ENCODE measurements at regions not wholly inside any gene's neighbourhood (a gene's known extent, or its start where the extent isn't known, plus 50 kb on each side); places are given as distances from the start of the nearest gene placed in this dataset.

DNA sequence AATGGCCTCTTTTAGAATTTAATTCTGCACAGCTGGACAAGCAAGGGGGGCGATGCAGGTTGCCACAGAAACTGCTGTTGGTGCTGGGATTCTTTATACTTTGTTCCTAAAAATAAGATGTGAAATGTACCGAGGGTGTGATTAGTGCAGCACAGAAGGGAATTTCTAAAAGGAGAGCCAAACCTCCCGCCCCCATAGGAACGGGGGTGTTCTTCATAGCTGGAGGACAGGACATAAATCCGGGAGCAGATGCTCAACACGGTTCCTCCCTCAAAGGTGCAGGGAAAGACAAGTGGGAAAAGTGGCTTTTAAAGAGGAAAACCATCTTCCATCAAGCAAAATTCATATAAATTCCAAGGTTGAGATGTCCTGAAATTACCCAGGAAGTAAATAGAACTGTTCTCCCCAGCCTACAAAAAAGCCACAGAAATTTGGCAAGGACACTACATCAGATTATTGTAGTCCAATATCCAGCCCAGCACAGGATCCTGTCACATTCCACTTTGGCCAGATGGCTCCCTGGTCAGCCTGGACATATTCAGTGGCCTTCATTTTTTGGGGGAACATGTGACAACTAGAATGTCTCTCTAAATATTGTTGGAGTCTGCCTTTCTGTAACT lies 51.4 kb upstream of the TMX1 start:
- H3K36me3 ChIP-seq (replicated peaks in 1 of 2; ENCODE audit: control insufficient read depth in 1 of 2, insufficient read depth in 2 of 2, low read length in 2 of 2): no peaks in the 10 kb centered on the region
- TF ChIP-seq, protein P1, sequence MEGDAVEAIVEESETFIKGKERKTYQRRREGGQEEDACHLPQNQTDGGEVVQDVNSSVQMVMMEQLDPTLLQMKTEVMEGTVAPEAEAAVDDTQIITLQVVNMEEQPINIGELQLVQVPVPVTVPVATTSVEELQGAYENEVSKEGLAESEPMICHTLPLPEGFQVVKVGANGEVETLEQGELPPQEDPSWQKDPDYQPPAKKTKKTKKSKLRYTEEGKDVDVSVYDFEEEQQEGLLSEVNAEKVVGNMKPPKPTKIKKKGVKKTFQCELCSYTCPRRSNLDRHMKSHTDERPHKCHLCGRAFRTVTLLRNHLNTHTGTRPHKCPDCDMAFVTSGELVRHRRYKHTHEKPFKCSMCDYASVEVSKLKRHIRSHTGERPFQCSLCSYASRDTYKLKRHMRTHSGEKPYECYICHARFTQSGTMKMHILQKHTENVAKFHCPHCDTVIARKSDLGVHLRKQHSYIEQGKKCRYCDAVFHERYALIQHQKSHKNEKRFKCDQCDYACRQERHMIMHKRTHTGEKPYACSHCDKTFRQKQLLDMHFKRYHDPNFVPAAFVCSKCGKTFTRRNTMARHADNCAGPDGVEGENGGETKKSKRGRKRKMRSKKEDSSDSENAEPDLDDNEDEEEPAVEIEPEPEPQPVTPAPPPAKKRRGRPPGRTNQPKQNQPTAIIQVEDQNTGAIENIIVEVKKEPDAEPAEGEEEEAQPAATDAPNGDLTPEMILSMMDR (IDR thresholded peaks at IDR 0.05): no peak
- intact Hi-C loops (cut with micrococcal nuclease): no loop called here
- no peaks in the 10 kb centered on the region for H3K9me3 Mint-ChIP-seq
- no peak overlapping the region for H3K27ac ChIP-seq (ENCODE audit: low read depth in 1 of 2, low read length in 2 of 2)
- no peaks in the 10 kb centered on the region for H3K79me2 ChIP-seq (ENCODE audit: insufficient read depth, low read length)
- H3K27me3 ChIP-seq (ENCODE audit: control insufficient read depth in 2 of 2, insufficient read depth in 2 of 2, low read length in 2 of 2): no peaks in the 10 kb centered on the region
- H3K27ac Mint-ChIP-seq: no peak overlapping the region
- H3K4me3 Mint-ChIP-seq: no peak overlapping the region
- 95% methylated on average over 2 of the region's 6 CpGs for WGBS (ENCODE audit: insufficient coverage)
- no peak for DNase-seq
- no peak overlapping the region for H3K4me3 ChIP-seq (replicated peaks in 1 of 3; ENCODE audit: low read depth in 2 of 3, low read length in 3 of 3)
- no peaks in the 10 kb centered on the region for H3K36me3 Mint-ChIP-seq
- H3K4me1 Mint-ChIP-seq: no peaks in the 10 kb centered on the region
- peaks cover 0 to 2% (median 0%) of the 10 kb centered on the region in 3 donors for H3K27me3 Mint-ChIP-seq (ENCODE audit: low read depth in 3 of 3)
- H4K20me1 ChIP-seq (ENCODE audit: insufficient read depth, low read length): no peaks in the 10 kb centered on the region
- H3K9ac ChIP-seq (ENCODE audit: insufficient read depth, low read length, poor library complexity, severe bottlenecking): no peak overlapping the region
- no peaks in the 10 kb centered on the region for H3K4me1 ChIP-seq (ENCODE audit: control insufficient read depth in 1 of 2, insufficient read depth in 2 of 2, low read length in 2 of 2)
- H3K9me3 ChIP-seq (replicated peaks in 1 of 2; ENCODE audit: control insufficient read depth in 1 of 2, insufficient read depth in 1 of 2, low read length in 2 of 2): no peaks in the 10 kb centered on the region
- no peak overlapping the region for H2AFZ ChIP-seq (ENCODE audit: insufficient read depth, low read depth, low read length, poor library complexity, severe bottlenecking)
- H3K4me2 ChIP-seq (replicated peaks; ENCODE audit: extremely low read depth, low read length, poor library complexity, severe bottlenecking): no peak overlapping the region

DNA sequence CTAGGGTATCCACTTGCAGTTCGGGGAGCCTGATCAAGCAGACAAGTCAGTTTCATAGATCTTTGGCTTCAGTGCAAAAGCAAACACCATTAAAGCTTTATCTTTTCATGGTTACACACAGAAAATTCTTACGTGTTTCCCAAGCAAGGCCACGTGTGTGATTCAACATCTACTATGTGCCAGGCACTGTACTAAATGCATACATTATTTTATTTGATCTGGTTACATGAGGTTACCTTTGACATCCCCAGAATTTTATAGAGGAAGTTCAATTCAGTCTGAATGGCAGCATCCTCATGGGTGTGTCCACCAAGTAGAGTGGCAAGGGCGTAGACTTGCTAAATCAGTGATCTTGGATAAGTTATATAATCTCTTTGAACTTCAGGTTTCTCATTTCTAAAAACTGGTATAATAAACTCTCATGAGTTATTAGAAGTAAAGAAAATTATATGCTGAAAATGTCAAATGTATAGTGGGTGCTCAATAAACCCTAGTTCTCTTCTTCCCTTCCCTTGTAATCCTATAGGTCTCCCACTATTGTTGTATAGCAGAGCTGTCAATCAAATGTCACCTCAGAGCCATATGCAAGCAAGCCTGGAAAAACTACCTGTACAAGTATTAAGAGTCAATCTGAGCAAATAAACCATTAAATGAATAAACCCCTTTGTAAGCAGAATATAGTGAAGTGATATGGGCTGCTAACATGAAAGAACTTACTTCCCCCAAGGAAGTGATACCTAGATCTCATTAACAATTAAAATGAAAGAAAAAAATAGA lies 50.3 kb upstream of the TMX1 start:
- no peaks in the 10 kb centered on the region for H3K9me3 Mint-ChIP-seq
- intact Hi-C loops (cut with micrococcal nuclease): no loop called here
- H3K36me3 Mint-ChIP-seq: no peaks in the 10 kb centered on the region
- no peaks in the 10 kb centered on the region for H4K20me1 ChIP-seq (ENCODE audit: insufficient read depth, low read length)
- H3K4me3 ChIP-seq (replicated peaks in 1 of 3; ENCODE audit: low read depth in 2 of 3, low read length in 3 of 3): no peak overlapping the region
- H3K4me3 Mint-ChIP-seq: no peak overlapping the region
- no peak overlapping the region for H3K9ac ChIP-seq (ENCODE audit: insufficient read depth, low read length, poor library complexity, severe bottlenecking)
- no peaks in the 10 kb centered on the region for H3K4me1 Mint-ChIP-seq
- no peaks in the 10 kb centered on the region for H3K4me1 ChIP-seq (ENCODE audit: control insufficient read depth in 1 of 2, insufficient read depth in 2 of 2, low read length in 2 of 2)
- peaks cover 0 to 2% (median 0%) of the 10 kb centered on the region in 3 donors for H3K27me3 Mint-ChIP-seq (ENCODE audit: low read depth in 3 of 3)
- 89% methylated on average over 1 of the region's 4 CpGs for WGBS (ENCODE audit: insufficient coverage)
- H3K9me3 ChIP-seq (replicated peaks in 1 of 2; ENCODE audit: control insufficient read depth in 1 of 2, insufficient read depth in 1 of 2, low read length in 2 of 2): no peaks in the 10 kb centered on the region
- no peaks in the 10 kb centered on the region for H3K36me3 ChIP-seq (replicated peaks in 1 of 2; ENCODE audit: control insufficient read depth in 1 of 2, insufficient read depth in 2 of 2, low read length in 2 of 2)
- H3K27me3 ChIP-seq (ENCODE audit: control insufficient read depth in 2 of 2, insufficient read depth in 2 of 2, low read length in 2 of 2): no peaks in the 10 kb centered on the region
- TF ChIP-seq, protein P1 (IDR thresholded peaks at IDR 0.05): no peak
- no peak overlapping the region for H3K4me2 ChIP-seq (replicated peaks; ENCODE audit: extremely low read depth, low read length, poor library complexity, severe bottlenecking)
- no peak overlapping the region for H3K27ac Mint-ChIP-seq
- H3K79me2 ChIP-seq (ENCODE audit: insufficient read depth, low read length): no peaks in the 10 kb centered on the region
- DNase-seq: no peak
- no peak overlapping the region for H2AFZ ChIP-seq (ENCODE audit: insufficient read depth, low read depth, low read length, poor library complexity, severe bottlenecking)
- H3K27ac ChIP-seq (ENCODE audit: low read depth in 1 of 2, low read length in 2 of 2): no peak overlapping the region

Measured in CD14-positive monocyte (primary cell).